ENCODE measurements at regions not wholly inside any gene's neighbourhood (a gene's known extent, or its start where the extent isn't known, plus 50 kb on each side); places are given as distances from the start of the nearest gene placed in this dataset.

- TF ChIP-seq ETV6 (CRISPR knock-in tag; IDR thresholded peaks at IDR 0.05) = no peak
- TF ChIP-seq PREB (CRISPR knock-in tag; IDR thresholded peaks at IDR 0.05; ENCODE audit: borderline replicate concordance) = no peak
- TF ChIP-seq PRDM15 (CRISPR knock-in tag; IDR thresholded peaks at IDR 0.05) = no peak
- no peak for TF ChIP-seq AR (CRISPR knock-in tag; IDR thresholded peaks at IDR 0.05)
- TF ChIP-seq ERG (CRISPR knock-in tag; IDR thresholded peaks at IDR 0.05) = no peak
- no peak for TF ChIP-seq RORB (CRISPR knock-in tag; IDR thresholded peaks at IDR 0.05)
- TF ChIP-seq ATF6 (CRISPR knock-in tag; IDR thresholded peaks at IDR 0.05) = no peak
- TF ChIP-seq NR3C1 (CRISPR knock-in tag; conservative IDR thresholded peaks at IDR 0.05; ENCODE audit: low read depth) = no peak
- no peak for TF ChIP-seq MYBL2 (CRISPR knock-in tag; IDR thresholded peaks at IDR 0.05)
- TF ChIP-seq KAT7 (CRISPR knock-in tag; IDR thresholded peaks at IDR 0.05; ENCODE audit: borderline replicate concordance) = no peak
- TF ChIP-seq GRHL2 (CRISPR knock-in tag; IDR thresholded peaks at IDR 0.05; ENCODE audit: insufficient replicate concordance, severe bottlenecking) = no peak
- TF ChIP-seq NFE2L1 (CRISPR knock-in tag; IDR thresholded peaks at IDR 0.05) = no peak
- TF ChIP-seq E2F1 (CRISPR knock-in tag; IDR thresholded peaks at IDR 0.05) = no peak
- no peak for ATAC-seq
- Mint-ChIP-seq H3K27ac (no peak overlapping the region), H3K4me3 (no peak overlapping the region), H3K4me1 (peaks cover 41% of the 10 kb centered on the region), H3K9me3 (peaks cover 5% of the 10 kb centered on the region; the same call in 1 of the 2 replicates), H3K27me3 (ENCODE audit: low read depth) (no peaks in the 10 kb centered on the region), H3K36me3 (0 out of 2 replicates have a peak, but pooled peaks cover 2% of the 10 kb centered on the region)
- no peak for DNase-seq (ENCODE audit: low spot score)
- CTCF ChIA-PET = no interaction called here
- POLR2A ChIA-PET = no interaction called here
These were observed 366.0 kb upstream of the TBL1XR1 start for GRCh38 chr3:177563243-177563780.
